ENCODE measurements at regions not wholly inside any gene's neighbourhood (a gene's known extent, or its start where the extent isn't known, plus 50 kb on each side); places are given as distances from the start of the nearest gene placed in this dataset.
A peak's percentile ranks its signal among the peaks of the same experiment; 100 is the strongest.

- TF ChIP-seq ZNF114 (CRISPR knock-in tag; IDR thresholded peaks at IDR 0.05), result no peak
- no peak for TF ChIP-seq CTCF (conservative IDR thresholded peaks at IDR 0.05; ENCODE audit: low read depth in 2 of 2)
- TF ChIP-seq STAT1 (IDR thresholded peaks at IDR 0.05; ENCODE audit: unreplicated experiment), result no peak
- TF ChIP-seq REST (IDR thresholded peaks at IDR 0.05; ENCODE audit: unreplicated experiment), result no peak
- TF ChIP-seq JUNB (IDR thresholded peaks at IDR 0.05; ENCODE audit: unreplicated experiment), result no peak
- TF ChIP-seq EZH2phosphoT487 (IDR thresholded peaks at IDR 0.05; ENCODE audit: unreplicated experiment), result no peak
- TF ChIP-seq NANOG (IDR thresholded peaks at IDR 0.05; ENCODE audit: borderline replicate concordance), result no peak
- no peak for TF ChIP-seq ZNF331 (CRISPR knock-in tag; IDR thresholded peaks at IDR 0.05; ENCODE audit: low read depth)
- TF ChIP-seq POLR2AphosphoS5 (IDR thresholded peaks at IDR 0.05; ENCODE audit: low read depth), result no peak
- TF ChIP-seq CREB1 (CRISPR knock-in tag; IDR thresholded peaks at IDR 0.05; ENCODE audit: low read depth), result no peak
- no peak for TF ChIP-seq ZNF462 (CRISPR knock-in tag; IDR thresholded peaks at IDR 0.05)
- TF ChIP-seq ETS1 (IDR thresholded peaks at IDR 0.05), result no peak
- TF ChIP-seq EZH2 (IDR thresholded peaks at IDR 0.05; ENCODE audit: low read depth, unreplicated experiment), result no peak
Measured at GRCh38 chr5:4730279-4730678, 409.9 kb upstream of the ADAMTS16 start.

More at GRCh38 chr5:4730279-4730678, 409.9 kb upstream of the ADAMTS16 start:
- Mint-ChIP-seq H3K4me3 (no peak overlapping the region), H3K27ac (no peak overlapping the region), H3K36me3 (ENCODE audit: low read depth) (no peaks in the 10 kb centered on the region), H3K4me1 (no peaks in the 10 kb centered on the region), H3K9me3 (no peaks in the 10 kb centered on the region), H3K27me3 (ENCODE audit: insufficient read depth, low read depth, poor library complexity) (peaks cover 2% of the 10 kb centered on the region)
- Histone ChIP-seq H3K4me1 (ENCODE audit: insufficient read depth) (no peaks in the 10 kb centered on the region), H3K4me2 (no peak overlapping the region), H3K27me3 (ENCODE audit: insufficient read depth) (no peaks in the 10 kb centered on the region), H4K20me1 (replicated peaks; ENCODE audit: insufficient read depth) (no peaks in the 10 kb centered on the region), H3K36me3 (ENCODE audit: insufficient read depth) (no peaks in the 10 kb centered on the region), H3K27ac (ENCODE audit: low read depth) (no peak overlapping the region), H3K4me3 (no peak overlapping the region), H2AFZ (peak overlapping the region; percentile 23; the same call in 1 of the 2 replicates), H3K9me2 (ENCODE audit: insufficient read depth) (no peaks in the 10 kb centered on the region), H3K79me2 (replicated peaks; ENCODE audit: insufficient read depth) (no peaks in the 10 kb centered on the region), H3F3A (replicated peaks; ENCODE audit: low read depth) (no peaks in the 10 kb centered on the region)
- DNase-seq (ENCODE audit: low spot score) (no peak), ATAC-seq (no peak)

All from GM23338 (cell line).